ENCODE measurements at regions not wholly inside any gene's neighbourhood (a gene's known extent, or its start where the extent isn't known, plus 50 kb on each side); places are given as distances from the start of the nearest gene placed in this dataset.

DNA sequence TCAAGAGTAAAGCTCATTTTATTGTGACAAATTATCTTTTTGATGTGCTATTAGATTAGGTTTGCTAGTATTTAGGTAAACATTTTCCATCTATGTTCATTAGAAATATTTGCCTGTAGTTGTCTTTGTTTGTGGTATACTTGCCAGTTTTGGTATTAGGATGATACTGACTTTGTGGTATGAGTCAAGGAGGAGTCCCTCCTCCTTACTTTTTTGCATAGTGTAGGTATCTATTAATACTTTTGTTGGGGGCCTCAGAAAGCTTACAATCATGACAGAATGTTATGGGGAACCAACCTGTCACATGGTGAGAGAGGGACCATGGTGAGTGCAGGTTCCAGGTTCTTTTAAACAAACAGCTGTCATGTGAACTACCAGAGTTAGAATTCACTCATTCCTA, 102.1 kb downstream of the ZWINT start:
- TF ChIP-seq ARNT (IDR thresholded peaks at IDR 0.05) = no peak
- no peak for DNase-seq (ENCODE audit: extremely low spot score)
- ChIA-PET CTCF (no interaction called here), POLR2A (no interaction called here)

DNA sequence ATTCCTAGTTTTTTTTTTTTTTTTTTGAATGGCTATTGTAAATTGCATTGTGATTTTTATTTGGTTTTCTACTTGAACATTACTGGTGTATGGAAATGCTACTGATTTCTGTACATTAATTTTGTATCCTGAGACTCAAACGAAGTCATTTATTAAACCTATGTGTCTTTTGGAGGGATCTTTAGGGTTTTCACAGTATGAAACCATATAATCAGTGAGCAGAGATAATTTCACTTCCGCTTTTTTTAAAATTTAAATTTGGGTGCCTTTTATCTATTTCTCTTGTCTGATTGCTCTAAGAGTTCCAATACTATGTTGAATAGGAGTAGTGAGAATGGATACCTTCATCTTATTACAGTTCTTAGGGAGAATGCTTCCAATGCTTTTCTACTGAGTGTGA, 102.7 kb downstream of the ZWINT start:
- CTCF ChIA-PET = no interaction called here

DNA sequence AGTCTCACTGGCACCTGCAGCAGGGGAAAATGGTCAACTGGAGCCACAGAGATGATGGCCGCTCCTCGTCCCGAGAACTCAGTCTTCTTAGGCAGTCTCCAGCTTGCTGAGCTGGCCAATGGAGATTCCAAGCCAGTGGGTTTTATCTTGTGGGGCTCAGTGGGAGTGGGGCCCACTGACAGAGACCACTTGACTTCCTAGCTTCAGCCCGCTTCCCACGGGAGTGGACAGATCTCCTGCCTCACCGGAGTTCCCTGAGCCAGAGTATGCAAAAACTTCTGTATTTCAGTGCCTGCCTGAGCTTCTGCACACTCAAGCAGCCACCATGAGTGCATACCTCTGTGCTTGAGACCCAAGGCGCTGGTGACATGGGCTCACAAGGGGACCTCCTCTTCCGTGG, 105.8 kb downstream of the ZWINT start:
- TF ChIP-seq BHLHE40 (IDR thresholded peaks at IDR 0.05; ENCODE audit: borderline replicate concordance) (no peak), ARNT (IDR thresholded peaks at IDR 0.05) (no peak), TARDBP (IDR thresholded peaks at IDR 0.05) (no peak), L3MBTL2 (conservative IDR thresholded peaks at IDR 0.05) (no peak), NFRKB (IDR thresholded peaks at IDR 0.05) (no peak), ZNF384 (IDR thresholded peaks at IDR 0.05) (no peak), SP1 (IDR thresholded peaks at IDR 0.05) (no peak), CTBP1 (IDR thresholded peaks at IDR 0.05; ENCODE audit: borderline replicate concordance) (no peak), LEF1 (IDR thresholded peaks at IDR 0.05; ENCODE audit: borderline replicate concordance) (no peak), FOXM1 (IDR thresholded peaks at IDR 0.05; ENCODE audit: borderline replicate concordance) (no peak), SUZ12 (IDR thresholded peaks at IDR 0.05) (no peak), HDGF (IDR thresholded peaks at IDR 0.05; ENCODE audit: borderline replicate concordance) (no peak), ELF4 (IDR thresholded peaks at IDR 0.05) (no peak), FOXA1 (IDR thresholded peaks at IDR 0.05) (no peak), FOXK2 (IDR thresholded peaks at IDR 0.05) (no peak)
- TF ChIP-seq, protein P1, sequence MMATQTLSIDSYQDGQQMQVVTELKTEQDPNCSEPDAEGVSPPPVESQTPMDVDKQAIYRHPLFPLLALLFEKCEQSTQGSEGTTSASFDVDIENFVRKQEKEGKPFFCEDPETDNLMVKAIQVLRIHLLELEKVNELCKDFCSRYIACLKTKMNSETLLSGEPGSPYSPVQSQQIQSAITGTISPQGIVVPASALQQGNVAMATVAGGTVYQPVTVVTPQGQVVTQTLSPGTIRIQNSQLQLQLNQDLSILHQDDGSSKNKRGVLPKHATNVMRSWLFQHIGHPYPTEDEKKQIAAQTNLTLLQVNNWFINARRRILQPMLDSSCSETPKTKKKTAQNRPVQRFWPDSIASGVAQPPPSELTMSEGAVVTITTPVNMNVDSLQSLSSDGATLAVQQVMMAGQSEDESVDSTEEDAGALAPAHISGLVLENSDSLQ (IDR thresholded peaks at IDR 0.05) = no peak

More for the DNA sequence above, 102.7 kb downstream of the ZWINT start:
- TF ChIP-seq NFRKB (IDR thresholded peaks at IDR 0.05) (no peak), HDGF (IDR thresholded peaks at IDR 0.05; ENCODE audit: borderline replicate concordance) (no peak), LEF1 (IDR thresholded peaks at IDR 0.05; ENCODE audit: borderline replicate concordance) (no peak), ZNF384 (IDR thresholded peaks at IDR 0.05) (no peak), L3MBTL2 (conservative IDR thresholded peaks at IDR 0.05) (no peak), SUZ12 (IDR thresholded peaks at IDR 0.05) (no peak), FOXK2 (IDR thresholded peaks at IDR 0.05) (no peak), ARNT (IDR thresholded peaks at IDR 0.05) (no peak), BHLHE40 (IDR thresholded peaks at IDR 0.05; ENCODE audit: borderline replicate concordance) (no peak), ELF4 (IDR thresholded peaks at IDR 0.05) (no peak), FOXA1 (IDR thresholded peaks at IDR 0.05) (no peak), SP1 (IDR thresholded peaks at IDR 0.05) (no peak), TARDBP (IDR thresholded peaks at IDR 0.05) (no peak)
- POLR2A ChIA-PET = no interaction called here
- no peak for DNase-seq (ENCODE audit: extremely low spot score)

DNA sequence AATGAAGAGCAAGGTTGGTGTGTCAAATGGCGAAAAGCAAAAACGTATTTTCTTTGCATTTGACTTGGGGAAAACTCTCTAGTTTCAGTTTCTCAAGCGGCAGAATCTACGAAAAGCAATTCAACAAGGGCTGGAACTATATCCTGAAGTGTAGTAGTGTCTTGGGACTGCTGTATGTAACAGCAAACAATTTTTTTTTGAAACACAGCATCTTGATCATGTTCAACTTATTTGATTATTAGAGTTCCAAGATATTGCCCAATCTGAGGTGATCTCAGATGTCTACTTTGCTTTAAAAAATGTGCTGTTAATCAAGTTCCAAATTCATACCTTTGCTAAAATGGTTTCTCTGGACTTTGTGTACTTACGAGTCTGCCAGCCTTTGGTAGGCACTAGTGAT, 120.6 kb downstream of the ZWINT start:
- no peak for TF ChIP-seq SP1 (IDR thresholded peaks at IDR 0.05)
- TF ChIP-seq NFRKB (IDR thresholded peaks at IDR 0.05) = no peak
- no peak for TF ChIP-seq HDGF (IDR thresholded peaks at IDR 0.05; ENCODE audit: borderline replicate concordance)
- no peak for TF ChIP-seq L3MBTL2 (conservative IDR thresholded peaks at IDR 0.05)
- TF ChIP-seq CTBP1 (IDR thresholded peaks at IDR 0.05; ENCODE audit: borderline replicate concordance) = no peak
- no peak for TF ChIP-seq BHLHE40 (IDR thresholded peaks at IDR 0.05; ENCODE audit: borderline replicate concordance)
- no peak for TF ChIP-seq SUZ12 (IDR thresholded peaks at IDR 0.05)
- no peak for TF ChIP-seq ARNT (IDR thresholded peaks at IDR 0.05)
- no peak for TF ChIP-seq FOXK2 (IDR thresholded peaks at IDR 0.05)
- TF ChIP-seq FOXM1 (IDR thresholded peaks at IDR 0.05; ENCODE audit: borderline replicate concordance) = no peak
- no peak for TF ChIP-seq TARDBP (IDR thresholded peaks at IDR 0.05)
- no peak for TF ChIP-seq FOXA1 (IDR thresholded peaks at IDR 0.05)
- TF ChIP-seq ZNF384 (IDR thresholded peaks at IDR 0.05) = no peak
- TF ChIP-seq, protein P1 (IDR thresholded peaks at IDR 0.05) = no peak
- no peak for TF ChIP-seq LEF1 (IDR thresholded peaks at IDR 0.05; ENCODE audit: borderline replicate concordance)
- POLR2A ChIA-PET = no interaction called here
- no peak for DNase-seq (ENCODE audit: extremely low spot score)

More for the DNA sequence above, 105.8 kb downstream of the ZWINT start:
- POLR2A ChIA-PET = no interaction called here
- no peak for DNase-seq (ENCODE audit: extremely low spot score)
- CTCF ChIA-PET = no interaction called here

DNA sequence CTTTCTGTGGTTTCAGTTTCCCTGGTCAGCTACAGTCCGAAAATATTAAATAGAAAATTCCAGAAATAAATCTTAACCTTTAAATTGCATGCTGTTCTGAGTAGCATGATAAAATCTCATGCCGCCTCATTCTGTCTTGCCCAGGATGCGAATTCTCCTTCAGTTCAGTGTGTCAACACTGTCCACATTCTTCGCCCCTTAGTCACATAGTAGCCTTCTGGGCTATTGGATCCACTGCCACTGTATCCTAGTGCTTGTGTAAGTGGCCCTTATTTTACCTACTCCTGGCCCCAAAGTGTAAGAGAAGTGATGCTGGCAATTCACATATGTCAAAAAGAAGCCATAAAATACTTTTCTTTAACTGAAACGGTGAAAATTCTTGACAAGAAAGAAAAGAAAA, 129.6 kb downstream of the ZWINT start:
- no peak for TF ChIP-seq SP1 (IDR thresholded peaks at IDR 0.05)
- TF ChIP-seq HDGF (IDR thresholded peaks at IDR 0.05; ENCODE audit: borderline replicate concordance) = no peak
- TF ChIP-seq SUZ12 (IDR thresholded peaks at IDR 0.05) = no peak
- POLR2A ChIA-PET = no interaction called here
- CTCF ChIA-PET = no interaction called here
- DNase-seq (ENCODE audit: extremely low spot score) = no peak

More for the DNA sequence above, 120.6 kb downstream of the ZWINT start:
- CTCF ChIA-PET = no interaction called here

DNA sequence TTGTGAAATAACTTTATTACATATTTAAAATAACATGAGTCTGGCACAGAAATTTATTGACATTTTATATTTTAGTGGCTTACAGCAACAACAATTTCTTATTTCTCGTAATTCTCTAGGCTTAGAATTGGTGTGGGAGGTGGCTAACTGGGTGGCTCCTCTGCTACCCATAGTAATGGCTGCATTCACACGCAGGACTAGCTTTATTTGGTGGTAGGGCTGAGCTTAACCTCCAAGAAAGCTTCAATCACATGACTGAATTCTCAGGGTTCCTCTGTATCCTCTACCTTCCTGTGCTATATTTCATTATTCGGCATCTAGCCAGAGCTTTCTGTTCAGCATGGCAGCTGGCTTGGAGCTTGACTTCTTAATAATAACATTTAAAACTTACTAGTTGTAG, 138.8 kb downstream of the ZWINT start:
- CTCF ChIA-PET = no interaction called here
- no peak for DNase-seq (ENCODE audit: extremely low spot score)
- POLR2A ChIA-PET = no interaction called here
- no peak for TF ChIP-seq ARNT (IDR thresholded peaks at IDR 0.05)
- no peak for TF ChIP-seq ZNF384 (IDR thresholded peaks at IDR 0.05)
- TF ChIP-seq FOXA1 (IDR thresholded peaks at IDR 0.05) = no peak
- no peak for TF ChIP-seq TARDBP (IDR thresholded peaks at IDR 0.05)
- no peak for TF ChIP-seq SP1 (IDR thresholded peaks at IDR 0.05)
- TF ChIP-seq NFRKB (IDR thresholded peaks at IDR 0.05) = no peak

DNA sequence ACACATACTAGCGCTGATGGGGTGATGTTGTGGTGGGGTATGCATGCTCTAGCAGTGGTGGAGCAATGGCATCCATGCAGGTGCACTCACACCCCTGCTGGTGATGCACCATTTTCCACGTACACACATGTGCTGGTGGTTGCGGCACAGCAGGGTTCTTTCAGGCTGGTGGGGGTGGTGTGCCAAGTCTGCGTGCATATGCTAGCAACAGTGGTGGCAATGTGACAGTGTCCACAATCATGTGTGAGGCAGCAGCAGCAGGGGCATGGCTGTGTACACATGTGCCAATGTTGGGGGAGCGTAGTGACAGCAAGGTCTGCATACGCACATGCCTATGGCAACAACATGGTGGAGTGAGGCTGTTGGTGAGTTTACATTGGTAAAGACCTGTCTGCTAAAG, 148.1 kb downstream of the ZWINT start:
- no peak for DNase-seq (ENCODE audit: extremely low spot score)
- TF ChIP-seq, protein P1 (IDR thresholded peaks at IDR 0.05) = no peak
- TF ChIP-seq LEF1 (IDR thresholded peaks at IDR 0.05; ENCODE audit: borderline replicate concordance) (no peak), ARNT (IDR thresholded peaks at IDR 0.05) (no peak), L3MBTL2 (conservative IDR thresholded peaks at IDR 0.05) (no peak), FOXM1 (IDR thresholded peaks at IDR 0.05; ENCODE audit: borderline replicate concordance) (no peak), ZNF384 (IDR thresholded peaks at IDR 0.05) (no peak), ELF4 (IDR thresholded peaks at IDR 0.05) (no peak), HDGF (IDR thresholded peaks at IDR 0.05; ENCODE audit: borderline replicate concordance) (no peak), FOXK2 (IDR thresholded peaks at IDR 0.05) (no peak), FOXA1 (IDR thresholded peaks at IDR 0.05) (no peak), TARDBP (IDR thresholded peaks at IDR 0.05) (no peak), BHLHE40 (IDR thresholded peaks at IDR 0.05; ENCODE audit: borderline replicate concordance) (no peak), CTBP1 (IDR thresholded peaks at IDR 0.05; ENCODE audit: borderline replicate concordance) (no peak), SUZ12 (IDR thresholded peaks at IDR 0.05) (no peak), NFRKB (IDR thresholded peaks at IDR 0.05) (no peak), SP1 (IDR thresholded peaks at IDR 0.05) (no peak)
- ChIA-PET POLR2A (no interaction called here), CTCF (no interaction called here)
